SU-DHL-6 (cell line): ENCODE measurements at regions not wholly inside any gene's neighbourhood (a gene's known extent, or its start where the extent isn't known, plus 50 kb on each side); places are given as distances from the start of the nearest gene placed in this dataset.

Source experiments
- H2AFZ ChIP-seq: fragments of 200-600 bp; sonication (generic); 2 replicates; pipeline ENCODE4 v1.6.1; 2014; ENCODE audit warnings: low read depth, mild to moderate bottlenecking, moderate library complexity, mixed read lengths, antibody characterized with exemption, low read length; ENCODE audit not compliant: severe bottlenecking
- H3F3A ChIP-seq: fragments of 200-600 bp; shearing (Covaris generic); 2 replicates; pipeline ENCODE4 v1.6.0; 2016; ENCODE audit warnings: antibody characterized with exemption, mild to moderate bottlenecking; ENCODE audit not compliant: insufficient read depth
- H3K27ac ChIP-seq: fragments of 200-600 bp; sonication (generic); 2 replicates; pipeline ENCODE4 v1.5.1; 2016; ENCODE audit warnings: low read depth, mild to moderate bottlenecking, low read length, moderate library complexity, mixed read lengths
- H3K27me3 ChIP-seq: fragments of 200-600 bp; sonication (generic), shearing (Covaris generic); 2 replicates; pipeline ENCODE4 v1.6.0; 2014; ENCODE audit warnings: mild to moderate bottlenecking, low read length
- H3K36me3 ChIP-seq: fragments of 200-600 bp; sonication (generic); 2 replicates; pipeline ENCODE4 v1.6.1; 2014; ENCODE audit warnings: mild to moderate bottlenecking, low read length, mixed read lengths
- H3K4me2 ChIP-seq: fragments of 300-600, 200-600 bp; shearing (Covaris generic), sonication (generic); 2 replicates; pipeline ENCODE4 v1.6.0; 2014; ENCODE audit warnings: low read length, low read depth, mild to moderate bottlenecking; ENCODE audit not compliant: poor library complexity, severe bottlenecking
- H3K4me3 ChIP-seq: fragments of 200-600 bp; sonication (generic); 2 replicates; pipeline ENCODE4 v1.5.1; 2014; ENCODE audit warnings: antibody characterized with exemption, low read length, mild to moderate bottlenecking, mixed read lengths; ENCODE audit not compliant: insufficient read depth, poor library complexity, severe bottlenecking
- H3K79me2 ChIP-seq: fragments of 200-600 bp; sonication (generic); 2 replicates; pipeline ENCODE4 v1.6.1; 2014; ENCODE audit warnings: mild to moderate bottlenecking, low read length, moderate library complexity; ENCODE audit not compliant: insufficient read depth
- H3K9ac ChIP-seq: fragments of 200-600 bp; sonication (generic); 2 replicates; pipeline ENCODE4 v1.7.0; 2014; ENCODE audit warnings: mild to moderate bottlenecking, low read length
- H3K9me2 ChIP-seq: fragments of 200-600 bp; sonication (generic); replicated peaks from 2 replicates; pipeline ENCODE4 v1.6.1; 2014; ENCODE audit warnings: low read length; ENCODE audit not compliant: insufficient read depth
- H3K9me3 ChIP-seq: fragments of 200-600 bp; sonication (generic); 2 replicates; pipeline ENCODE4 v1.6.1; 2014; ENCODE audit warnings: low read length, mixed read lengths; ENCODE audit not compliant: insufficient read depth
- H4K20me1 ChIP-seq: fragments of 200-600 bp; sonication (generic); 2 replicates; pipeline ENCODE4 v1.6.1; 2014; ENCODE audit warnings: low read depth, mild to moderate bottlenecking, antibody characterized with exemption, low read length, moderate library complexity, mixed read lengths
- EZH2phosphoT487 ChIP-seq: fragments of 200-600 bp; sonication (generic), shearing (Covaris generic); conservative IDR thresholded peaks from 2 replicates; pipeline ENCODE4 v1.6.1; 2018; ENCODE audit warnings: mild to moderate bottlenecking, antibody characterized with exemption, low read length, moderate library complexity, mixed read lengths
- TF ChIP-seq, protein P1 (sequence below): fragments of 200-600 bp; sonication (generic); IDR thresholded peaks from one replicate; pipeline ENCODE4 v1.5.1; 2017; ENCODE audit warnings: antibody characterized with exemption, mild to moderate bottlenecking, low read length, moderate library complexity; ENCODE audit not compliant: insufficient read depth, poor library complexity, severe bottlenecking

DNA sequence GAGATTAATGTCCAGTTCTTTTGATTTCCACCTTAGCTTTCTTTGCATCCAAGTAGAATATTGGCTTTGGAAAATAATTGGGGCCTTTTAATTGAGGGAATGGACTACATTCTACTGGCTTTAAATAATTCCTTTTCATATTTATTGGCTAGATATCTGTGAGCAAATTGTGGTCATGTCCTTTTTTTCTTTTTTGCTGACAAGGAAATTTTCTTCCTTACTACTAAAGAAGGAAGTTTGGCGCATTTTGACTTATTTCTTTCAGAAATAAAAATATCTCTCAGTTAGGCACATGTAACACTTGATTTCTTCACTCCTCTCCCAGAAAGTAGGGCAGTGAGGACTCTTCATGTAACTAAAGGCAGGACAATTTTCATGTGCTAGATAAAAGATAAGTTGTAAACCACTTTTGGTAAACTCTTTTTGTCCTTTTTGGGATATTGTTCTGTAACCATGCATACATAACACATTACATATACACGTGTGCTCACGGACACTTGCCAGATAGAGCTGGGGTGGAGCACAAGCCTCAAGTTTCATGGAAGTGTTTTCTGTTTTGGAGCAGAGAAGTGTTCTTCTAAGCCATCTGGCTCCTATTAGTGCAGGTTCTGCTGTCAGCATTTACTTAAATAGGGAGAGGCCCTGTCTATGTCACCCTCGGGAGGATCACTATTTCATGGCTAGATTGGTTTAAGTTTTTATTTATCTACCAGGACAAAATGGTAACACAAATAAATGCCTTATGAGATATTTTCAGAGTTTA, 85.1 kb upstream of the LRIG3 start:
- H2AFZ ChIP-seq, result no peak overlapping the region
- H3K79me2 ChIP-seq, result no peaks in the 10 kb centered on the region
- no peaks in the 10 kb centered on the region for H3K9me2 ChIP-seq
- no peak overlapping the region for H3K27ac ChIP-seq
- no peak overlapping the region for H3K4me3 ChIP-seq
- no peak overlapping the region for H3K9ac ChIP-seq
- TF ChIP-seq, protein P1, sequence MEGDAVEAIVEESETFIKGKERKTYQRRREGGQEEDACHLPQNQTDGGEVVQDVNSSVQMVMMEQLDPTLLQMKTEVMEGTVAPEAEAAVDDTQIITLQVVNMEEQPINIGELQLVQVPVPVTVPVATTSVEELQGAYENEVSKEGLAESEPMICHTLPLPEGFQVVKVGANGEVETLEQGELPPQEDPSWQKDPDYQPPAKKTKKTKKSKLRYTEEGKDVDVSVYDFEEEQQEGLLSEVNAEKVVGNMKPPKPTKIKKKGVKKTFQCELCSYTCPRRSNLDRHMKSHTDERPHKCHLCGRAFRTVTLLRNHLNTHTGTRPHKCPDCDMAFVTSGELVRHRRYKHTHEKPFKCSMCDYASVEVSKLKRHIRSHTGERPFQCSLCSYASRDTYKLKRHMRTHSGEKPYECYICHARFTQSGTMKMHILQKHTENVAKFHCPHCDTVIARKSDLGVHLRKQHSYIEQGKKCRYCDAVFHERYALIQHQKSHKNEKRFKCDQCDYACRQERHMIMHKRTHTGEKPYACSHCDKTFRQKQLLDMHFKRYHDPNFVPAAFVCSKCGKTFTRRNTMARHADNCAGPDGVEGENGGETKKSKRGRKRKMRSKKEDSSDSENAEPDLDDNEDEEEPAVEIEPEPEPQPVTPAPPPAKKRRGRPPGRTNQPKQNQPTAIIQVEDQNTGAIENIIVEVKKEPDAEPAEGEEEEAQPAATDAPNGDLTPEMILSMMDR, result no peak
- no peak for TF ChIP-seq EZH2phosphoT487
- no peak overlapping the region for H3K4me2 ChIP-seq
- no peaks in the 10 kb centered on the region for H4K20me1 ChIP-seq
- H3K36me3 ChIP-seq, result no peaks in the 10 kb centered on the region
- no peaks in the 10 kb centered on the region for H3K9me3 ChIP-seq
- H3K27me3 ChIP-seq, result no peaks in the 10 kb centered on the region
- no peaks in the 10 kb centered on the region for H3F3A ChIP-seq

DNA sequence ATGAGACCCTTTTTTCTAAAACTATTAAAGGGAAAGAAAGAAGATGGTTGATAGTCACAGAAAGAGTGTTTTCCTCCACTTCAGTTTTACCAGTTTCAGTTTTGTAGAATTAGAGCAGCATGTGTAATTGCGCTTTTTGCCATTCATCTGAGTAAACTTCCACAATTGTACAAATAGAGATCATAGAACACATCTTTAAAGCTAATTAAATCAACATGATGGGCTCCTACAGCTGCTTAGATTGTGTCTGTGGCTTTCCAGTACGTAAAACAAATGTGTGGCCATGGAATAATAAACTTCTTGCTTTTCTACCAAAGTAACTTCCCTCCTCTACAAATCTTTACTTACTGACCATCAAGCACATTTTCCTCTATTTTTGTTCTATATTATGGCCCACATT, 84.2 kb upstream of the LRIG3 start:
- Histone ChIP-seq H3F3A (no peaks in the 10 kb centered on the region), H3K9me3 (no peaks in the 10 kb centered on the region), H3K27ac (no peak overlapping the region), H4K20me1 (no peaks in the 10 kb centered on the region), H3K27me3 (no peaks in the 10 kb centered on the region), H3K9me2 (no peaks in the 10 kb centered on the region), H2AFZ (no peak overlapping the region), H3K4me2 (no peak overlapping the region), H3K79me2 (no peaks in the 10 kb centered on the region), H3K9ac (no peak overlapping the region), H3K4me3 (no peak overlapping the region), H3K36me3 (no peaks in the 10 kb centered on the region)
- no peak for TF ChIP-seq EZH2phosphoT487
- TF ChIP-seq, protein P1, result no peak

DNA sequence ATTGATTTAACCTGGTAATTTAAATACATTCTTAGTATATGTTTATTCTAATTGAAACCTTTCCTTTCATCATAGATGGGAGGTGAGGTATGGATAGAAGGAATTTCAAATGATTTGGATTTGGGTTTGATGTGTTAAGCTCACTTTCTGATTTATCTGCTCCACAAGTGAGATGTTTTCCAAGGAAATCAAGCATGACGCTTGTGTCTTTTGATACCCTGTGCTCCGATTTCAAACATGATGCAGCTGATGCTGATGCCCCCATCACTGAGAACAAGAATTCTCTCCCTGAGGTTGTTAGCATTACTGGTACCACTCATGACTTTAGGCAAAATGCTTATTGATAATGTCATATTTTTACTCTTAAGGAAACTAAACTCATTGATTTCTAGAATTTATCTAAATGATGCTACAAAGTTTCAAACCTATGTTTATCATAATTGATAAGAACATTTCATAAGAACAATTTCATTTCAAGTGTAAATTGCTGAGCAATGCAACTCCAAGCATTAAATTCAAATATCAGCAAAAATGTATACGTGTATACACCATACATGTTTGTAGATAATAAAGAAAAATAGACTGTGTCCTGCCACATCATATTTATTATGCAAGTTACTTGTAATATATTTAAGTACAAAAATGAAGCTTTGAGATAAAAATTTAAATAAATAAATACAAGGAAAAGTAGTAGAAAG, 75.5 kb upstream of the LRIG3 start:
- Histone ChIP-seq H3F3A (no peaks in the 10 kb centered on the region), H4K20me1 (no peaks in the 10 kb centered on the region), H3K9me2 (no peaks in the 10 kb centered on the region), H3K4me2 (no peak overlapping the region), H3K4me3 (no peak overlapping the region), H2AFZ (no peak overlapping the region), H3K27me3 (no peaks in the 10 kb centered on the region), H3K79me2 (no peaks in the 10 kb centered on the region), H3K27ac (no peak overlapping the region), H3K9me3 (no peaks in the 10 kb centered on the region), H3K9ac (no peak overlapping the region), H3K36me3 (no peaks in the 10 kb centered on the region)
- TF ChIP-seq, protein P1, result no peak
- no peak for TF ChIP-seq EZH2phosphoT487
